IPS DF 4.7 (cell line): ENCODE measurements at regions not wholly inside any gene's neighbourhood (a gene's known extent, or its start where the extent isn't known, plus 50 kb on each side); places are given as distances from the start of the nearest gene placed in this dataset.
A peak's percentile ranks its signal among the peaks of the same experiment; 100 is the strongest.
"Not testable (repeated sequence)": the region's sequence is repeated elsewhere in the genome, so short reads cannot be mapped to it uniquely, and the experiment has no call there.

Experiments
- DNase-seq: peaks from one replicate; pipeline ENCODE4 v3.0.0-alpha.2; 2013; ENCODE audit warnings: low spot score; ENCODE audit errors: extremely low read depth

GRCh38 chr12:78269620-78270019 is 438.9 kb downstream of the NAV3 start:
- no peak for DNase-seq

- DNase-seq, result no peak
Observed at GRCh38 chr12:78271546-78271945, 440.9 kb downstream of the NAV3 start.

- DNase-seq, result no peak
Observed at GRCh38 chr12:78275886-78276285, 445.2 kb downstream of the NAV3 start.

- no peak for DNase-seq
Observed at GRCh38 chr12:78278706-78279190, 448.1 kb downstream of the NAV3 start.

DNA sequence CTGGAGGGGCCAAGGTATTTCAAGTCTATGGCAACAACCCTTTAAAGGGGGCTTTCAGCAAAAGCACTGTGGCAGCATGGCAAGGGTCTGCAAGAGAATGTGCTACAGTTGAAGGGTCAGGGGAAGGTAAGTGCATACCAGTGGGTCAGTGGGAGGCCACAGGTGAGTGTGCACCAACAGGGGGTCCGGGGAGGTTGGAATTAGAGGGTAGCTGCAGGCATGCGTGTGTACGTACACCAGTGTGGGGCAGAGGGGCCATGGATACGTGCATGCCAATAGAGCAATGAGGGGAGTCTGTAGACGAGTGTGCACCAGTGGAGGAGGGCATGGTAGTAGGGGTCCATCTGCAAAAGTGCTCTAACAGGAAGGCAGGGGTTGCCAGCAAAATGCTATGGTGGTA is 448.9 kb downstream of the NAV3 start:
- no peak for DNase-seq

- DNase-seq, result not testable (repeated sequence)
Observed at GRCh38 chr12:78281102-78281501, 450.4 kb downstream of the NAV3 start.

DNA sequence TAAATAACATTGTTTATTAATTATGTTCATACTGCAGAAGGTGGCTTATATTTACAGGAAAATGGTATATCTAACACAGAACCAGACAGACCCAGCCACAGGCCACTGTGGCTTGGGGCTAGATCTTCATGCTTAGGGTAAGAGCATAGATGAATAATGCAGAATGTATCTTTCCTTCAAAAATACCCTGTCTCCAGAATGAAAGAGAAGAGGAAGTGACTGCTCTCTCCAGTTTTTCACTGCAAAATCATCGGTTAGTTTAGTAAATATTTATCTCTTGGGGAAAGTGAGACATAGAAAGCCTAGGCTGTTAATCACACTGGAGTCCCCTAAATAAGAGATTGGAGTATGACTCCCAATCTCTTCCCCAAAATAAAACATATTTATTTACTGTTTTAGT is 453.7 kb downstream of the NAV3 start:
- no peak for DNase-seq

- no peak for DNase-seq
Observed at GRCh38 chr12:78290606-78291345, 460.1 kb downstream of the NAV3 start.

- DNase-seq, result no peak
Observed at GRCh38 chr12:78293059-78293686, 462.5 kb downstream of the NAV3 start.

DNA sequence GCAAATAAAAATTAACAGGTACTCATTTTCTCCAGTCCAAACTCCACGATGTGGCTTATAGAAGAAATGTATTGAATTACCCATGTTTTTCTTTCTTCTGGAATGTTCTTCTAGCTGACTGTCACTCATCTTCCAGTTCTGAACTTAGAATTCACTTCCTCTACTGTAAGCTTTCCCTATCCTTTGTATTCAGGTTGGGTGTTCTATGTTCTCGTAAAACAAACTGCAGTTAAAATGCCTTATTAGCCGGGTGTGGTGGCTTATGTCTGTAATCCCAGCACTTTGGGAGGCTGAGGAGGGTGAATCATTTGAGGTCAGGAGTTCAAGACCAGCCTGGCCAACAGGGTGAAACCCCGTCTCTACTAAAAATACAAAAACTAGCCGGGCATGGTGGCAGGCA is 470.6 kb downstream of the NAV3 start:
- not testable (repeated sequence) for DNase-seq

DNA sequence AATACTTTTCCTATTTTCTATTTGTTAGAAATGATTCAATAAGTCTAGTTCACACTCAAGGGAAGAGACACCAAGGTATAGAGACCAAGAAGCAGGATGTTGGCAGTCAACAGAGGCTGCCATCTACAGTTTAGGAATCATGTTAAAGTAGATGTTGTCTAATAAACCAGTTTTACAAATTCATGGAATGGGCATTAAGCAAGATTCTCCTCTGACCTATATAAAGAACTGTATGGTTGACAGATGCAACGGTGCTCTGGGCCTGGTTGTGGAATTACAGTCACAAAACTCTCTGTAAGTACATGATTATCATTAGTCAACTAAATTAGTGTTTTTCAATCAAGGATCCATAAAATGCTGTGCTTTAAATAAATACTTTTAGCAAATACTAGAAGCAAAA is 475.1 kb downstream of the NAV3 start:
- no peak for DNase-seq

DNA sequence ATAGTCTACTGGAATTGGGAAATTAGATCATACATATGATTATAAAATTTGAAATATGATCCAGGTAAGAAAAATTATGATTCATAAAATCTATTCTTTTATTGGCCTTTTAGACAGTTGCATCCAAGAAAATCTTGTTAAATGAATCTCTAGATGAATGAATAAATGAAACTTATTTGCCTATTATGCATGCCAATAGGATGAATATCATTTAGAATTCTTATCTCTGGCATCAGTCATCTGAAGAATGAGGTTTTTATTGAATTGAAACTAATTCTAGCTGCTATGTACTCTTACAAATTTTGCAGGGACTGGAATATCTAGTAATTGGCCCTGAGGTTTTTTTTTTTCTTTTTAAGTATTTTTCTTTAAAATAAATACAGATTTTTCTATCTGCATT is 475.5 kb downstream of the NAV3 start:
- DNase-seq, result no peak

DNA sequence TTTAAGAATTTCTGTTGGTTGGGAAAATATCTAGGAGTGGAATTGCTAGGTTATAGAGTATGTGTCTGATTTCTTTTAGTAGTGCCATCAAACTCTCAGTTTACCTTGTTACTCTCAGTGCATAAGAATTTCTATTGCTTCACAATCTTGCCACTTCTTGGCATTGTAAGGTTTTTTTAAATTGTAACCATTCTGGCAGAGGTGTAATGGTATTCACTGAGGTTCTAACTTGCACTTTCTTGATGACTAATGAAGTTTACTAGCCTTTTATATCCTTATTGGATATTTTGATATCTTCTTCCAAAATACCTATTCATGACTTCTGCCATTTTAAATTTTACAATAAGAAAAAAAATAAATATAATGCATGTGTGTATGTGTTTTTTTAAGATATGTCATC is 478.0 kb downstream of the NAV3 start:
- no peak for DNase-seq

DNA sequence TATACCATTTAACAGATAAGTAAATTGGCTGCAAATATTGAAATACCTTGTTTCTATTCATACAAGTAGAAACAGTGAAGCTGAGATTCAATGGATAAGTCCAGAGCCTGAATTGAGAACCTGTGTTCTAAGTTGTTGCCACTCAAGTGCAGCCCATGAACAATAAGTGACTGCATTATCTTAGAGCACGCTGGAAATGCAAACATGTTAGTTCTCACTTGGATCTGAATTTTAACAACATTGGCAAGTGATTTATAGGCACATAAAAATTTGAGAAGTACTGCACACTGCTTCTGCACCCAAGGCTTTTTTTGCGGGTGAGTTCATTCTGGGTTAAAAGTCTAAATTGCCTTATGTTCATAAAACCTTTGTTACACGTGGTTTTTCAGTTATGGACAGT is 484.3 kb downstream of the NAV3 start:
- no peak for DNase-seq

DNA sequence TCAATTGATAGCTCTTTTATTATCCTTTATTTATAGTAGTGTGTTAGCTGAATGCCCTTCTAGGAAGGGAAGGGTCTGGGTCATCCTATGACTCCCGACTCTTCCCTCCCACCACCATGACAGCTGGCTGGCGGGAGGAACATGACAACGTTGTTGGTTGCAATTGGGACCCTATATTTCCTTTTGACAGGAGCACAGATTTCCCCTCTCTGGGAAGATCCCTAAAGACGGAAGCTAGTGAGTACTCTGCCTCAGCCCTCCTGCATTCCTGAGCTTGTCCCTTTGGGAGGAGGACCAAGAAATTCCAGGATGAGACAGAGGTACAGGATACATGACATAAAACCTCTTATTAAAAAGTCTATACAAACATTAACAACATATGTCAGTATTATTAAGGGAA is 485.4 kb downstream of the NAV3 start:
- peak; percentile 9 for DNase-seq

DNA sequence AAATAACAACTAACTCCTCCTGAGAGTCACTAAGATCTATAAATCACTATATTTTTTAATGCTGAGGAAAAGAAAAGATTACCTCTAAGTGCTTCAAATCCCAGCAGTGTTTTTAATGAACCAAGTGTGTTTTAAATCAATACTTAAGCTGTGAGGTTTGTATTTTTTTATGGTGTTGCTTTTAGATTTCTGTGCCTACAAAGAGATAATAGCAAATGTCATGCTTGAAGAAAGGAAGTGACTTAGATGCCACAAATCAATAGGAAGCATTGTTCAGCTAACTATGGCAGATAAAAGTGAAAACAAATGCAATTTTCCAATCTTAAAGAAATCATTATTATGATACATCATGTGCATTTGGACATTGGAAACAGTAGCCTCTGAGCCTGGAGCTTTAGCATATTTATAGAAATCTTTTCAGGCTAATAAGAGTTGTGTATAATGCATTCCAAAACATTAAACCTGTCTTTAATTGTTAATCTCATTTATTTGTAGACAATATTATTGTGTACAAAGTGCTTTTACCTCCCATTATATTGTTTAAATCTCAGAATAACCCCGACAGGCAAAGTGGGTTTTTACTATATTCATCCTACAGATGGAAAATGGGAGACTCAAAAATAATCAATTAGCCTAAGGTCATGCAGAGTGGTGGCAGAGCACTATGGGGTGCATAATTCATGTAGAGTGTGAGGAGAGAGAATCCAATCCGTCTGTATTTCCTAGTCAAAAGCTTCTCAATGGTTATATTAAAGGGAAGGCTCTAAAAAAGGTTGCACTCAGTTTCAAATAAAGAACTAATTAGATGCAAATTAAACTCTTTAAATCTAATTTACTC is 486.2 kb downstream of the NAV3 start:
- DNase-seq, result no peak

- DNase-seq, result no peak
Observed at GRCh38 chr12:78321696-78322095, 491.0 kb downstream of the NAV3 start.

DNA sequence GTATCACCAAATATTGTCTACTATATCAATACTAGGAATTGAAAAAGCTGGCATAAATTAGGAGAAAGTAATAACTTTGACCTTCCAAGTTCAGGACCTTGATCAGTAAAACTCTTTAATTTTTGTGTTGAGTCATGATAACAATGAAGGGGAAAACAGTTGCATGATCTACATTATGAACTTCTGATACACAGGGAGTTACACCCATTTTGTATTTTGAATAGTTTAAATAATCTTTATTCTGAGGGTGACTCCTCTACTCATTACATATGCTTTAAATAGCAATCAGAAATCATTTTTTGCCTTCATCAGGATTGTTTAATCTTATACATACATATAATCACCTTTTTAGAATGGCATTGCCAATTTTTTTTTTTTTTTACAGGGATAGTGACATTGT is 492.5 kb downstream of the NAV3 start:
- DNase-seq, result no peak

DNA sequence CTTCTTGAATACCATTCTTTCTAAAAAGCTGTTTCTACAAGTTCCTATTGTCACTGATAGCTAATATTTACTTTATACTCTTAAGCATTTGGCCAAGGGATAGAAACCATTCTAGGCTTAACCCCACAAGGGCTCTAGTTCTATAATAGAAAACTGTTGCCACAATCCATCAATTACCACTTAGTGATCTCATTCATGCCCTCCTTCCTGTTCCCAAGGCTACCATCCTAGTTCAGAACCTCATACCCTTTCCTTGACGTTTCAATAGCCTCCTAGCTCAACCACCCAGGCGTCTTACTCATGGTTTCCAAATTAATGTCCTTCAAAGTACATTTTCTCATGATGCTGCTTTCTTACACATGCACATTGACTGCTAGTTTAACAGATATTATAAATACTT is 493.5 kb downstream of the NAV3 start:
- DNase-seq, result no peak

- no peak for DNase-seq
Observed at GRCh38 chr12:78328524-78328923, 497.8 kb downstream of the NAV3 start.

DNA sequence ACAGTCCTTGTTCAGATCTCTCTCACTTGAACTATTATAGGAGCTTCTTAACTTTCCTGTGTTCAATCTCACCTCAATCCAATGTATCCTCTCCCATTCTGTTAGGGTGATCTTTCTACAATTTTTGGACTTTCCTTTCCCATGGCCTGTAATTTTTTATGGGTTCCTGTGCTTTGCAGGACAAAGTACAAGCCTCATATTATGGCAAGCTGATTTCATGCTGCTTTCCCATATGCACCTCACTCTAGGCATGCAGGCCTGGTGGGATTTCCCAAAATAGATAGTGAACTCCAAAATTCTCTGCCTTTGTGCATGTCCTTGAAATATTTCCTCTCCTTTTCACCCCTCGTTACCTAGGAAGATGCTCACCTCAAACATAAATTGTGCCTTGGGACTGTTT is 499.4 kb downstream of the NAV3 start:
- DNase-seq, result no peak

DNA sequence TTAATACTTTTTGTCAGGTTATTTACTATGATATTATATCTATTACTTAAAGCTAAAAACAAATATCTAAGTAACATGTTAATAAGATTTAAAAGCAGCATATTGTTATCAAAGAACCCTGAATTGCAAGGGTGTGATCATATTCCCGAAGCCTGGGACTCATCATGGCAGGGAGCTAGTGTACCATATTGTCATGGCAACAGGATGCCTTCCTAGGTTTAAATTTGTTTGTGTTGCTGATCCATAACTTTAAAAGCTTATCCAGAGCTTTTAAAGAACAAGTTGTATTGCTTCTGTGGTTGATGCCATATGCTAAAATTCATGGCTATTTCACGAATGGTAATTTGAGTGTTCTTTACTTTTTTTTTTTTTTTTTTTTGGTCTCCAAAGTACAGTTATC is 500.5 kb downstream of the NAV3 start:
- no peak for DNase-seq
